ENCODE measurements at regions not wholly inside any gene's neighbourhood (a gene's known extent, or its start where the extent isn't known, plus 50 kb on each side); places are given as distances from the start of the nearest gene placed in this dataset.

GRCh38 chr2:207313947-207314346, 148.2 kb upstream of the KLF7 start:
- Histone ChIP-seq H3K27ac (ENCODE audit: low read length) (no peak overlapping the region), H3K36me3 (ENCODE audit: control insufficient read depth, insufficient read depth, low read length) (no peaks in the 10 kb centered on the region), H3K4me1 (ENCODE audit: control insufficient read depth, insufficient read depth, low read length) (no peaks in the 10 kb centered on the region), H3K27me3 (ENCODE audit: control insufficient read depth, insufficient read depth, low read length) (peaks cover 7% of the 10 kb centered on the region), H3K4me3 (ENCODE audit: low read length) (no peak overlapping the region), H3K9me3 (ENCODE audit: control insufficient read depth, low read depth, low read length) (no peaks in the 10 kb centered on the region)
- DNase-seq, result no peak
- WGBS (ENCODE audit: insufficient coverage, low lambda C conversion rate), result no CpG with 5 or more reads among the region's 2 CpGs

- Histone ChIP-seq H3K27me3 (ENCODE audit: control insufficient read depth, insufficient read depth, low read length) (peaks cover 7% of the 10 kb centered on the region), H3K36me3 (ENCODE audit: control insufficient read depth, insufficient read depth, low read length) (no peaks in the 10 kb centered on the region), H3K4me3 (ENCODE audit: low read length) (no peak overlapping the region), H3K27ac (ENCODE audit: low read length) (no peak overlapping the region), H3K9me3 (ENCODE audit: control insufficient read depth, low read depth, low read length) (no peaks in the 10 kb centered on the region), H3K4me1 (ENCODE audit: control insufficient read depth, insufficient read depth, low read length) (no peaks in the 10 kb centered on the region)
- no peak for DNase-seq
- whole genome bisulfite sequencing (ENCODE audit: insufficient coverage, low lambda C conversion rate), result no CpG with 5 or more reads among the region's 2 CpGs
Observed at GRCh38 chr2:207315131-207315530, 149.4 kb upstream of the KLF7 start.

- H3K27me3 ChIP-seq (ENCODE audit: control insufficient read depth, insufficient read depth, low read length), result peaks cover 6% of the 10 kb centered on the region
- DNase-seq, result no peak
- WGBS (ENCODE audit: insufficient coverage, low lambda C conversion rate), result 67% methylated on average over 2 of the region's 2 CpGs
Observed at GRCh38 chr2:207316484-207316883, 150.7 kb upstream of the KLF7 start.

GRCh38 chr2:207316906-207317305, 151.2 kb upstream of the KLF7 start:
- no peak overlapping the region for H3K27ac ChIP-seq (ENCODE audit: low read length)
- peaks cover 6% of the 10 kb centered on the region for H3K27me3 ChIP-seq (ENCODE audit: control insufficient read depth, insufficient read depth, low read length)
- H3K4me1 ChIP-seq (ENCODE audit: control insufficient read depth, insufficient read depth, low read length), result no peaks in the 10 kb centered on the region
- WGBS (ENCODE audit: insufficient coverage, low lambda C conversion rate), result 80% methylated on average over 1 of the region's 2 CpGs
- H3K36me3 ChIP-seq (ENCODE audit: control insufficient read depth, insufficient read depth, low read length), result no peaks in the 10 kb centered on the region
- DNase-seq, result no peak
- H3K4me3 ChIP-seq (ENCODE audit: low read length), result no peak overlapping the region
- H3K9me3 ChIP-seq (ENCODE audit: control insufficient read depth, low read depth, low read length), result no peaks in the 10 kb centered on the region

More at GRCh38 chr2:207316484-207316883, 150.7 kb upstream of the KLF7 start:
- Histone ChIP-seq H3K4me3 (ENCODE audit: low read length) (no peak overlapping the region), H3K9me3 (ENCODE audit: control insufficient read depth, low read depth, low read length) (no peaks in the 10 kb centered on the region), H3K36me3 (ENCODE audit: control insufficient read depth, insufficient read depth, low read length) (no peaks in the 10 kb centered on the region), H3K4me1 (ENCODE audit: control insufficient read depth, insufficient read depth, low read length) (no peaks in the 10 kb centered on the region), H3K27ac (ENCODE audit: low read length) (no peak overlapping the region)

- DNase-seq, result no peak
Observed at GRCh38 chr2:207317378-207317984, 151.7 kb upstream of the KLF7 start.

GRCh38 chr2:207318181-207318628, 152.5 kb upstream of the KLF7 start:
- no CpG with 5 or more reads among the region's 4 CpGs for WGBS (ENCODE audit: insufficient coverage, low lambda C conversion rate)

More at GRCh38 chr2:207317378-207317984, 151.7 kb upstream of the KLF7 start:
- H3K9me3 ChIP-seq (ENCODE audit: control insufficient read depth, low read depth, low read length), result no peaks in the 10 kb centered on the region
- no peaks in the 10 kb centered on the region for H3K36me3 ChIP-seq (ENCODE audit: control insufficient read depth, insufficient read depth, low read length)
- H3K27ac ChIP-seq (ENCODE audit: low read length), result no peak overlapping the region
- peaks cover 6% of the 10 kb centered on the region for H3K27me3 ChIP-seq (ENCODE audit: control insufficient read depth, insufficient read depth, low read length)
- no peaks in the 10 kb centered on the region for H3K4me1 ChIP-seq (ENCODE audit: control insufficient read depth, insufficient read depth, low read length)
- WGBS (ENCODE audit: insufficient coverage, low lambda C conversion rate), result 100% methylated on average over 1 of the region's 4 CpGs
- no peak overlapping the region for H3K4me3 ChIP-seq (ENCODE audit: low read length)

GRCh38 chr2:207319316-207319715, 153.6 kb upstream of the KLF7 start:
- Histone ChIP-seq H3K27ac (ENCODE audit: low read length) (no peak overlapping the region), H3K4me3 (ENCODE audit: low read length) (no peak overlapping the region), H3K27me3 (ENCODE audit: control insufficient read depth, insufficient read depth, low read length) (peaks cover 4% of the 10 kb centered on the region), H3K36me3 (ENCODE audit: control insufficient read depth, insufficient read depth, low read length) (no peaks in the 10 kb centered on the region), H3K4me1 (ENCODE audit: control insufficient read depth, insufficient read depth, low read length) (no peaks in the 10 kb centered on the region), H3K9me3 (ENCODE audit: control insufficient read depth, low read depth, low read length) (no peaks in the 10 kb centered on the region)
- DNase-seq, result no peak

More at GRCh38 chr2:207318181-207318628, 152.5 kb upstream of the KLF7 start:
- Histone ChIP-seq H3K27ac (ENCODE audit: low read length) (no peak overlapping the region), H3K27me3 (ENCODE audit: control insufficient read depth, insufficient read depth, low read length) (peaks cover 5% of the 10 kb centered on the region), H3K4me1 (ENCODE audit: control insufficient read depth, insufficient read depth, low read length) (no peaks in the 10 kb centered on the region), H3K36me3 (ENCODE audit: control insufficient read depth, insufficient read depth, low read length) (no peaks in the 10 kb centered on the region), H3K4me3 (ENCODE audit: low read length) (no peak overlapping the region), H3K9me3 (ENCODE audit: control insufficient read depth, low read depth, low read length) (no peaks in the 10 kb centered on the region)
- no peak for DNase-seq

- H3K9me3 ChIP-seq (ENCODE audit: control insufficient read depth, low read depth, low read length), result no peaks in the 10 kb centered on the region
- H3K27me3 ChIP-seq (ENCODE audit: control insufficient read depth, insufficient read depth, low read length), result peaks cover 4% of the 10 kb centered on the region
- H3K4me3 ChIP-seq (ENCODE audit: low read length), result no peak overlapping the region
- H3K4me1 ChIP-seq (ENCODE audit: control insufficient read depth, insufficient read depth, low read length), result no peaks in the 10 kb centered on the region
- no peak for DNase-seq
- no peak overlapping the region for H3K27ac ChIP-seq (ENCODE audit: low read length)
- no peaks in the 10 kb centered on the region for H3K36me3 ChIP-seq (ENCODE audit: control insufficient read depth, insufficient read depth, low read length)
- 50% methylated on average over 2 of the region's 5 CpGs for WGBS (ENCODE audit: insufficient coverage, low lambda C conversion rate)
Observed at GRCh38 chr2:207320381-207321159, 154.8 kb upstream of the KLF7 start.

GRCh38 chr2:207321514-207321913, 155.8 kb upstream of the KLF7 start:
- Histone ChIP-seq H3K4me1 (ENCODE audit: control insufficient read depth, insufficient read depth, low read length) (no peaks in the 10 kb centered on the region), H3K9me3 (ENCODE audit: control insufficient read depth, low read depth, low read length) (no peaks in the 10 kb centered on the region), H3K36me3 (ENCODE audit: control insufficient read depth, insufficient read depth, low read length) (no peaks in the 10 kb centered on the region), H3K27ac (ENCODE audit: low read length) (no peak overlapping the region), H3K27me3 (ENCODE audit: control insufficient read depth, insufficient read depth, low read length) (peaks cover 4% of the 10 kb centered on the region), H3K4me3 (ENCODE audit: low read length) (no peak overlapping the region)
- 80% methylated on average over 1 of the region's 1 CpG for WGBS (ENCODE audit: insufficient coverage, low lambda C conversion rate)
- no peak for DNase-seq

- Histone ChIP-seq H3K36me3 (ENCODE audit: control insufficient read depth, insufficient read depth, low read length) (no peaks in the 10 kb centered on the region), H3K27me3 (ENCODE audit: control insufficient read depth, insufficient read depth, low read length) (peaks cover 4% of the 10 kb centered on the region), H3K4me3 (ENCODE audit: low read length) (no peak overlapping the region), H3K4me1 (ENCODE audit: control insufficient read depth, insufficient read depth, low read length) (no peaks in the 10 kb centered on the region), H3K9me3 (ENCODE audit: control insufficient read depth, low read depth, low read length) (no peaks in the 10 kb centered on the region), H3K27ac (ENCODE audit: low read length) (no peak overlapping the region)
- no peak for DNase-seq
- 100% methylated on average over 1 of the region's 1 CpG for WGBS (ENCODE audit: insufficient coverage, low lambda C conversion rate)
Observed at GRCh38 chr2:207324001-207324400, 158.3 kb upstream of the KLF7 start.
